ENCODE measurements at regions not wholly inside any gene's neighbourhood (a gene's known extent, or its start where the extent isn't known, plus 50 kb on each side); places are given as distances from the start of the nearest gene placed in this dataset.

DNA sequence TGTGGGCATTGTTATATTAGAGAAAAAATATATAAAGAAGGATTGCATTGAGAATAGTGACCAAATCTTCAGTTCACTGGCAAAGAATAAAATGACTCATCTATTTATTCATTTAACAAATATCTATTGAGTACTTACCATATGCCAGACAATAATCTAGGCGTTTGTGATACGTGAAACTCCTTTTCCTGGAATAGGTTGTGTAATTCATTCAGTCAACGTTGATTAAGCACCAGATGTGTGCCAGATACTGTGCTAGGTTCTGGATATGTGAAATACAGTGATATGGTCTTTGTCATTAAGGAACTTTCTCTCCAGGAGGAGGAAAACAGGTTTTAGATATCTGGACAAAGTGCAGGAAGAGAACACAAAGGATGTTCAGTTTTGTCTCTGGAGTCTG lies 344.5 kb downstream of the RWDD3 start (continued):
- TF ChIP-seq SETDB1 (IDR thresholded peaks at IDR 0.05; ENCODE audit: insufficient read length, low read length) (no peak), OSR2 (tag by site-specific recombination; IDR thresholded peaks at IDR 0.05) (no peak), ZNF423 (tag by site-specific recombination; IDR thresholded peaks at IDR 0.05) (no peak)
- TF ChIP-seq, protein P1, sequence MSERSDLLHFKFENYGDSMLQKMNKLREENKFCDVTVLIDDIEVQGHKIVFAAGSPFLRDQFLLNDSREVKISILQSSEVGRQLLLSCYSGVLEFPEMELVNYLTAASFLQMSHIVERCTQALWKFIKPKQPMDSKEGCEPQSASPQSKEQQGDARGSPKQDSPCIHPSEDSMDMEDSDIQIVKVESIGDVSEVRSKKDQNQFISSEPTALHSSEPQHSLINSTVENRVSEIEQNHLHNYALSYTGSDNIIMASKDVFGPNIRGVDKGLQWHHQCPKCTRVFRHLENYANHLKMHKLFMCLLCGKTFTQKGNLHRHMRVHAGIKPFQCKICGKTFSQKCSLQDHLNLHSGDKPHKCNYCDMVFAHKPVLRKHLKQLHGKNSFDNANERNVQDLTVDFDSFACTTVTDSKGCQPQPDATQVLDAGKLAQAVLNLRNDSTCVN (tag by site-specific recombination; optimal IDR thresholded peaks at IDR 0.05) = no peak

DNA sequence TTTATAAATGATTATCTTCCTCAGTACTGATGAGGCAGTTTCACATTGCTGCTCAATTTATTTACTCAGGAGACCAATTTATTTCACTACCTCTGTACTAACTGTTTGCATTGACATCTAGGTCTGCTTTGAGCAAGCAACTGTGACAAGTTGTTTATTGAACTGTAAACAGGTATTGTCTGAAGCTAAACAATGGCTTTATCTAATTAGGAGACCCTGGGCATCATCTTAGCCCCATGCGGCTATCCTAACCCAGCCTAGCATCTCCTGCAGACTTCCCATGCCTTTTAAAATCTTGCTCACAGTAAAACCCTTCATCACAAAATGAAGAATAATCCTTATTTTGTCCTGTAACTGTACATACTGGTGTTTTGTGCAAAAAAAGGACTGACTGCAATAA lies 348.2 kb downstream of the RWDD3 start:
- no peak overlapping the region for H3K4me3 ChIP-seq (ENCODE audit: low read depth, low read length)
- CTCF ChIA-PET = no interaction called here
- H3K36me3 ChIP-seq (ENCODE audit: control insufficient read depth in 2 of 2, insufficient read depth in 1 of 2, low read length in 2 of 2) = no peaks in the 10 kb centered on the region
- TF ChIP-seq ZFP69B (tag by site-specific recombination; IDR thresholded peaks at IDR 0.05) (no peak), REPIN1 (tag by site-specific recombination; IDR thresholded peaks at IDR 0.05; ENCODE audit: low read depth) (no peak), ZNF596 (tag by site-specific recombination; IDR thresholded peaks at IDR 0.05) (no peak), ZNF37A (tag by site-specific recombination; IDR thresholded peaks at IDR 0.05) (no peak), ZBTB17 (tag by site-specific recombination; IDR thresholded peaks at IDR 0.05) (no peak), ZNF571 (tag by site-specific recombination; IDR thresholded peaks at IDR 0.05) (no peak), ZNF155 (tag by site-specific recombination; IDR thresholded peaks at IDR 0.05) (no peak), ZNF529 (tag by site-specific recombination; IDR thresholded peaks at IDR 0.05; ENCODE audit: insufficient replicate concordance) (no peak), ZSCAN23 (tag by site-specific recombination; IDR thresholded peaks at IDR 0.05) (no peak), OVOL3 (tag by site-specific recombination; IDR thresholded peaks at IDR 0.05) (no peak), ZNF16 (tag by site-specific recombination; IDR thresholded peaks at IDR 0.05; ENCODE audit: low read depth) (no peak), ZNF354C (tag by site-specific recombination; IDR thresholded peaks at IDR 0.05; ENCODE audit: borderline replicate concordance, low read depth) (no peak), RBAK (tag by site-specific recombination; IDR thresholded peaks at IDR 0.05) (no peak), ZBTB48 (tag by site-specific recombination; IDR thresholded peaks at IDR 0.05) (no peak), GLIS1 (tag by site-specific recombination; IDR thresholded peaks at IDR 0.05) (no peak)
- TF ChIP-seq, protein P2, sequence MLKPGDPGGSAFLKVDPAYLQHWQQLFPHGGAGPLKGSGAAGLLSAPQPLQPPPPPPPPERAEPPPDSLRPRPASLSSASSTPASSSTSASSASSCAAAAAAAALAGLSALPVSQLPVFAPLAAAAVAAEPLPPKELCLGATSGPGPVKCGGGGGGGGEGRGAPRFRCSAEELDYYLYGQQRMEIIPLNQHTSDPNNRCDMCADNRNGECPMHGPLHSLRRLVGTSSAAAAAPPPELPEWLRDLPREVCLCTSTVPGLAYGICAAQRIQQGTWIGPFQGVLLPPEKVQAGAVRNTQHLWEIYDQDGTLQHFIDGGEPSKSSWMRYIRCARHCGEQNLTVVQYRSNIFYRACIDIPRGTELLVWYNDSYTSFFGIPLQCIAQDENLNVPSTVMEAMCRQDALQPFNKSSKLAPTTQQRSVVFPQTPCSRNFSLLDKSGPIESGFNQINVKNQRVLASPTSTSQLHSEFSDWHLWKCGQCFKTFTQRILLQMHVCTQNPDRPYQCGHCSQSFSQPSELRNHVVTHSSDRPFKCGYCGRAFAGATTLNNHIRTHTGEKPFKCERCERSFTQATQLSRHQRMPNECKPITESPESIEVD (tag by site-specific recombination; IDR thresholded peaks at IDR 0.05) = no peak
- TF ChIP-seq, protein P1 (tag by site-specific recombination; optimal IDR thresholded peaks at IDR 0.05) = no peak
- TF ChIP-seq, protein P3, sequence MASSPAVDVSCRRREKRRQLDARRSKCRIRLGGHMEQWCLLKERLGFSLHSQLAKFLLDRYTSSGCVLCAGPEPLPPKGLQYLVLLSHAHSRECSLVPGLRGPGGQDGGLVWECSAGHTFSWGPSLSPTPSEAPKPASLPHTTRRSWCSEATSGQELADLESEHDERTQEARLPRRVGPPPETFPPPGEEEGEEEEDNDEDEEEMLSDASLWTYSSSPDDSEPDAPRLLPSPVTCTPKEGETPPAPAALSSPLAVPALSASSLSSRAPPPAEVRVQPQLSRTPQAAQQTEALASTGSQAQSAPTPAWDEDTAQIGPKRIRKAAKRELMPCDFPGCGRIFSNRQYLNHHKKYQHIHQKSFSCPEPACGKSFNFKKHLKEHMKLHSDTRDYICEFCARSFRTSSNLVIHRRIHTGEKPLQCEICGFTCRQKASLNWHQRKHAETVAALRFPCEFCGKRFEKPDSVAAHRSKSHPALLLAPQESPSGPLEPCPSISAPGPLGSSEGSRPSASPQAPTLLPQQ (tag by site-specific recombination; IDR thresholded peaks at IDR 0.05) = no peak
- TF ChIP-seq, protein P4, sequence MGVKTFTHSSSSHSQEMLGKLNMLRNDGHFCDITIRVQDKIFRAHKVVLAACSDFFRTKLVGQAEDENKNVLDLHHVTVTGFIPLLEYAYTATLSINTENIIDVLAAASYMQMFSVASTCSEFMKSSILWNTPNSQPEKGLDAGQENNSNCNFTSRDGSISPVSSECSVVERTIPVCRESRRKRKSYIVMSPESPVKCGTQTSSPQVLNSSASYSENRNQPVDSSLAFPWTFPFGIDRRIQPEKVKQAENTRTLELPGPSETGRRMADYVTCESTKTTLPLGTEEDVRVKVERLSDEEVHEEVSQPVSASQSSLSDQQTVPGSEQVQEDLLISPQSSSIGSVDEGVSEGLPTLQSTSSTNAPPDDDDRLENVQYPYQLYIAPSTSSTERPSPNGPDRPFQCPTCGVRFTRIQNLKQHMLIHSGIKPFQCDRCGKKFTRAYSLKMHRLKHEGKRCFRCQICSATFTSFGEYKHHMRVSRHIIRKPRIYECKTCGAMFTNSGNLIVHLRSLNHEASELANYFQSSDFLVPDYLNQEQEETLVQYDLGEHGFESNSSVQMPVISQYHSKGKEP (tag by site-specific recombination; IDR thresholded peaks at IDR 0.05) = no peak
- POLR2A ChIA-PET = no interaction called here
- H3K9me3 ChIP-seq (ENCODE audit: control insufficient read depth, insufficient read depth, low read depth, low read length) = no peaks in the 10 kb centered on the region
- H3K4me1 ChIP-seq (ENCODE audit: control insufficient read depth, insufficient read depth, low read length) = no peaks in the 10 kb centered on the region
- H3K27ac ChIP-seq (ENCODE audit: extremely low read depth, low read depth, low read length) = no peak overlapping the region

Measured in HEK293 (cell line).